ENCODE measurements at regions not wholly inside any gene's neighbourhood (a gene's known extent, or its start where the extent isn't known, plus 50 kb on each side); places are given as distances from the start of the nearest gene placed in this dataset.
A peak's percentile ranks its signal among the peaks of the same experiment; 100 is the strongest.

DNA sequence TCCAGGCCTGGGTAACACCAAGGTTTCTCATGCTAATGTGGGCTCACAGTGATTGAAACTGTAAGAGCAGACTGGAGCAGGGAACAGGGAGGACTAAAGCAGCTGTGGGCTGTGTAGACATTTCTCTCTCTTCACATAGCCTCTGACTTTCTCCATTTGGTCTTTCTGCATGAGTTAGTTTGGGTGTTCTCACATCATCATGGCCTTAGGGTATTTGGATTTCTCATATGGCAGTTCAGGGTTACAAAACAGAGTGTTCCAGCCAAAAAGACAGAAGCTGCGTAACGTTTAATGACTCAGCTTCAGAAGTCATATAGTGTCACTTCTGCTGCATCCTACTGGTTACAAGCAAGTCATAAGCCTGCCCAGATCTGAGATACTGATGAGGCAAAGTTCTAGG, 52.0 kb upstream of the OSBPL8 start:
- no peak for DNase-seq

DNA sequence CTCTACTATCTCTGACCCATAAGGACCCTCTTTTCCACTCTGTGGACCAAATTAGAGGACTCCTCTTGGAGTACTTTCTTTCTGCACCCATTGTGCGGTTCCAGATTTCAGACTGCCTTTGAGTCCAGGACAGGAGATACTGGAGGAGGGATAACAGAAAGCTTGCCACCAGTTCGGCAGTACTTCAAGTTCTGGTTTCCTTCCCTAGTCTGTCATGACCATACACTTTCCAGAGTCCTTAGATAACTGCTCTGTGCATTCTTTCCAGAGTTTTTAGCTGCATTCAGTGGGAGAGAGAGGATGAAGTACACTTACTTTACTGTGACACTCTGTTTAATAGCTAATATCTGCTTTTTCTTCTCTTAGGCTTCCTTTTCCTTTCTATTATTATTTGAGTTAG, 54.8 kb upstream of the OSBPL8 start:
- no peak for DNase-seq

DNA sequence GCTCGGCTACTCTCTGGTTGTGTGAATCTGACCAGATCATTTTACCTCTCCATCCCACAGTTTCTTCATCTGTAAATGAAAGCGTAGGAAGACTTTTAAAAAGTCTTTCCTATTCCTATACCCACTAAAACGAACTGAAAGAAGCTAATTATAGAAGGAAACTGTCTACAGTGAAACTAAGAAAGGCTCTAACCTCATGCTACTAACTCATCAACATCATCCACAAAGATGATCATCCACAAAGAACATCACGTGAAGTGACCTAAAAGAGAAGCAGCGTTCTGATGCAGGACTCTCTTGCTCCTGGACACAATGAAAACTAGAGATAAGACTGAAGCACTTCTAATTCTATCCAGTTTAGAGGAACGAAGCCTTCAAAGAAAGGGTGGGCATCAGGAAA, 58.5 kb upstream of the OSBPL8 start:
- no peak for DNase-seq

DNA sequence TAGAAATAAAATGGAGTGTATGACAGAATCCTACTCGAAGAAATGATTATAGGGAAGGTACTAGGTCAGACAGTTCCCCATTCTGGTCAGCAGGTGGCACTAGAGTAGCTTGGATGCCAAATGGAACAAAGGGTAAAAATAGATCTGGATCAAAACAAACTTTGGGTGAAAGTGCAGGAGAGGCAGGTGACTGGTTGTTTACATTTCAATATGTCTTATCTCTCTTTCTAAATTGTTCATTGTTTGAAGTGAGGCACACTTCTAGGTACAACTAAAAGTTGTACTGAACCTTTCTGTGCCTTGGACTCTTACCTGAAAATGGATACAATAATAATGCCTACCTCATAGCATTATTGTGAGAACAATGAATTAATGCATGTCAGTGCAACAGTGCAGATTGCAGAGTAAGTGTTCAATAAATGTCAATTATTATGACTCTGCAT, 62.0 kb upstream of the OSBPL8 start:
- DNase-seq: peak; percentile 40

DNA sequence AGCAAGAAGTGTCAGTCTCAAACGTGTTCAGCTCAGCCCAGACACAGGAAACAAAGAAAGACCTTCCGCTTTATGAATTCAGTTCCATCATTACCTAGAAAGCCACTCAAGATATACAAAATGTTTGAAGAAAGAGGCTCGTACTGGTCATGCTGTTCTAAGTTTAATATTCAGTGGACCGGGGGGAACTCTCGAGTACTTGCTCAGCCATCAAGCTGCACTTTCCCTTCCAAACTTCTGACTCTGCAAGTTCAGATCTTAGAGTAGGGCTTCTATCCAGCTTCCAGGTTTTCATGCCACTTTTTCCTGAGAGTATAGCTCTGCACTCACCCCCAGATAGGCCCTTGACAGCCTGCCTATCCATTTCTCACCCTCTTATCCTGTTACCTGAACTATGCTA, 62.8 kb upstream of the OSBPL8 start:
- DNase-seq: no peak

DNA sequence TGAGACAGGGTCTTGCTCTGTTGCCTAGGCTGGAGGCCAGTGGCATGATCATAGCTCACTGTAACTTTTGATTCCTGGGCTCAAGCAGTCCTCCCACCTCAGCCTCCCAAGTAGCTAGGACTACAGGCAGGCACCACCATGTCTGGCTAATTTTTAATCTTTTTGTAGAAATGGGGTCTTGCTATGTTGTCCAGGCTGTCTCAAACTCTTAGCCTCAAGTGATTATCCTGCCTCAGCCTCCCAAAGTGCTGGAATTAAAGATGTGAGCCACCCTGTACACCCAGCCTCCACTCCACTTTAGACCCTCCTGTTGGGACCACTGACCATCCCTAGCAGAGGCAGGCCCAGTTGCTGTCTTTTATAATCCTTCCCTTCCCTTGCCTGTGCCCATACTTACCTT, 63.3 kb upstream of the OSBPL8 start:
- no peak for DNase-seq

DNA sequence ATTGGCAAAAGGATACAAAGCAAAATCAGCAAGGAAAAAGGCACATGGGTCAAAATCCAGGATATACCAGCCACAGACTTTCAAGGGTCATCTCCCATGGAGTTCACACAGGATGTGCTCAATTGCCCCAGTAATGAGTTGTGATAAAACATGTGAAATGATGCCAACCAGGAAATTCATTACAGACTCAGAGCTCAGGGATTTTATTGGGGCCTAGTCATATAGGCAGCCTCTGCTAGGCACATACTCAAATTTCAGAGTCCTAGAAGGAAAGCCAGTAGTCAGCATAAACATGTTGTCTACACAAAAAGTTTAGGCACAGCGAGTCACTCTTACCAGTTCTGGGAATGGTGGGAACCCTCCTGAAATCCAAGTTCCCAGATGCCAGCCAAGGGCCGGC, 64.4 kb upstream of the OSBPL8 start:
- DNase-seq: no peak

DNA sequence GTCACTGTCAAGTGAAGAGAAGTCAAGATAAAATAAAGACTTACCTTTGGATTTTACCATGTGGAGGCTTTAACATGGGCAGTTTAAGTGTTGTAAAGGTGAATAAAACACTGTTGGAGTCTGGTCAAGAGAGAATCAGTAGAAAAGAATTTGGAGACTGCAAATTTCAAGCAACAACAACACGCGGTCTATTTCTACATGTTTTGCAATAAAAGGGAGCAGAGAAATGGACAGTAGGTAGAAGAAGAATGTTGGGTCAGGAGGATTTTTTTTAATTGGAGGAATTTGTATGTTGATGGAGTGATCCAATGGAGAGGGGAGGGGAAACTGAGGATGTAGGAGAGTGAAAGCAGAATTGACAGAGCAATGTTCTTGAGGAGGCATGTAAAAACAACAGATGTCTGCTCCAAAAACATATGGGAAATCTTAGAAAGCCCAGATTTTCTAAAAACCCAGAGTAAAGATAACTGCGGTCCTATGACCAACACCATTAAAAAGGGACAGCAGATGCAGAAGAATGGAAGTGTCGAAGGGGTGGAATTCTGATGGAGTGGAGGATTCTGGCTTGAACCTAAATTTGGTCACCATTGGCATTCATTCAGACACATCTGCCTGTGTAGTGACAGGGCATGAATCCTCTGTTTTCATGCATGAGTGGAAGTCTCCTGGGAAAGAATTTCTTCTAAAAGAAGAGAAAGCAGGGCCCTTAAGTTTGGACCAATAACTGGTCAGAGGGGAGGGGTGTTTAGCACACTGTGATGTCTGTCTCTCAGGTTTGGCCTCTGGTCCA, 68.0 kb upstream of the OSBPL8 start:
- DNase-seq: no peak

DNA sequence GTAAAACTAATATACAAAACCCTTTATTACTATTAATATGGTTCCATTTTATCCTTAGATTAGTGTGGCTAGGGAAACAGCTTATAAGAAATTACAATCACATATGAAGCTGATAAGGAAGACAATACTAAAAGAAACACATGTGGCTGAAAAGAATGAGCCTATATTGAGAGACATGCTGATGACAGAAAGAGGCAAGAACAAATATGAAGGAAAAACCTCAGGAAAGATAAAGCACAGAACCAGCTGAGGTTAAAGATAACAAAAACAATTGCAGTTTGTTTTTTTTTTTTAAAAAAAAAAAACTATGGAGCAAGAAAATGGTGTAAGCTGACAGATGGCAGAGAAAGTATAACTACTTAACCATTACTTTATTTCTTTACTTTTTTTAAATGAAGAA, 69.2 kb upstream of the OSBPL8 start:
- no peak for DNase-seq

DNA sequence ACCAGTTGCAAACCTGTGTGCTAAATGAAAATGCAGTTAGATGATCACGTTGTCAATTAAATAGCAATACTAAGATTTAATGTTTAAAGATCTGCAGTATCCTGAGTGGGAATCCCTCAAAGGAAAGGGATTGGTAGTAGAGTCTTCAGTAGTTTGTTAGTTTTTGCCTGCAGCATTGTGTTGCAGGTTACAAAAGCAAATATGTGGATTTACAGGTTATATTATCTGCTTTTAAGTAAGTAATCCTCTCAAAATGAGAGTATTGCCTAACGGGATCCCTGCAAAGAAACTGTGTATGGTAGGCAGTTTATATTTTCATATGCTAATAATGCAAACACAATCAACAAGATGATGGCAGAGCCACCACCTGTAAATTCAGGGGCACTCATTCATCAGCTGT, 72.2 kb upstream of the OSBPL8 start:
- no peak for DNase-seq

DNA sequence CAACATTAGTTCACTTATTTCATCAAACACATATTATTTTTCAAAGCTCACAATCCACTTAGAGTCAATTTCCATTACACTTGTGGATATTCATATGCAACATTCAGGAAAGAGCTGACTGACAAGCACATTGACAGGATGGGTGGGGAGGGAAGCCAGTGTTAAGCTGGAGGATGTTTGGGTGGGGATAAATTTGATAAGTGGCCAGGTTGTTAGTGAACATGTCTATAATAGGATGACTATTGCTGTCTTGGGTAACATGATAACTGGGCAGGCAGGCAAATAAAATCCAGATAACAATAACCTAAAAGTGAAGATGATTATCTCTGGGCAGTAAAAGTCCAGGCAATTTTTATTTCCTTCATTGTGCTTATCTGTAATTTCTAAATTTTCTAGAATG, 73.8 kb upstream of the OSBPL8 start:
- no peak for DNase-seq

DNA sequence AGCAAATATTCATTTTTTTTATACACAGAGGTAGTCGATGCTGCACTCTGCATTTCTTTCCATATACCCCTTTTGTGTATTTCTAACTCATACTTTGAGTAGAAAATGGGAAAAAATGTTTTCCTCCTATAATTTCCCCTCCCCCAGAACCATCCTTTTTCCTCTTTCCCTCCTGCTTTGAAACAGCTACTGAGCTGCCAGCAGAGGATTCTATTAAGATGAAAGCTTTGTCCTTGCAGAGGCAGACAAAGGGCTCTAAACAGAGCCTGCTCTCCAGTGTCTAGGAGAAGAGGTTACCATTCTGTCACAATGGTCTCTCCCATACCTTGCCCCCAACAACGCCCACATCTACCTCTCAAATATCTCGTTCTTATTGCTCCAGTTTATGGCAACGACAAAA, 74.6 kb upstream of the OSBPL8 start:
- no peak for DNase-seq

DNA sequence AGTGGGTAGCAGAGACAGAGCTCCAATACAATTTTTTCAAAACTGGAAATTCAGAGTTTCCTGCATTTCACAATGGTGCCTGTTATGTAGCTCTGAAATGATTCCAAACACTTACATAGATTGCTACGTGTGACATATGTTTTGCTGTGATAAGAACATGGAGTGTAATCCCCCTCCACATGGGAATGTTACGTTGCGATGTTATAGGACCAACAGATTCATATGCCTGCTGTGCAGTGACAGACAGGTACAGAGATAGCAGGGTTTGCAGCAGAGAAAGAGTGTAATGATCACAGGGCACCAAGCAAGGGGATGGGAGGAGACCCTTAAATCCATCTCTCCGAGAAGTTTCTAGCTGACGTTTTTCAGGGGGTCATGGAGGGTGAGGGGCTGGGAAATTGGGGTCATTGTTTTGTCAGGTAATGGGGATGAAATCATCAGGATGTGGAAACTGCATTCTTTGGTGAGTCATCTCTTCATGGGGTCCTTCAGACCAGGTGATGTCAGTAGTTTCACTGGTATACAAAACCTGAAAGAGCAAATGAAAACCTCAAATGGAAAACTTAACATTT, 76.6 kb upstream of the OSBPL8 start:
- no peak for DNase-seq

DNA sequence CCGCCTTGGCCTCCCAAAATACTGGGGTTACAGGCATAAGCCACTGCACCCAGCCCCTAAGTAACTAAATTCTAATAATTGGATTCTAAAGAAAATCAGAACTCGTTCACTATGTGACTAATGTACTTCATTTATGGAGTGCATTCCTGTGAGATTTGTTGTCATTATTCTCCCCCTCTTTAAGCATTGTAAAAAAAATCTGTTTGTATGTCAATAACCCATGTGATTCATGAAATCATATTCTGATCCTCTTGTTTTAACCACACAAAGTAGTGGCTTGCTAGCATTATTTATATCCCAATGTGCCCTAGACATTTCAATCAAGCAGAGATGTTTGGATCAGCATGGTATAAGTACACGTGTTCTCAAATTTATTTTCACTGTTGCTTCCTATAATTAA, 78.2 kb upstream of the OSBPL8 start:
- no peak for DNase-seq

DNA sequence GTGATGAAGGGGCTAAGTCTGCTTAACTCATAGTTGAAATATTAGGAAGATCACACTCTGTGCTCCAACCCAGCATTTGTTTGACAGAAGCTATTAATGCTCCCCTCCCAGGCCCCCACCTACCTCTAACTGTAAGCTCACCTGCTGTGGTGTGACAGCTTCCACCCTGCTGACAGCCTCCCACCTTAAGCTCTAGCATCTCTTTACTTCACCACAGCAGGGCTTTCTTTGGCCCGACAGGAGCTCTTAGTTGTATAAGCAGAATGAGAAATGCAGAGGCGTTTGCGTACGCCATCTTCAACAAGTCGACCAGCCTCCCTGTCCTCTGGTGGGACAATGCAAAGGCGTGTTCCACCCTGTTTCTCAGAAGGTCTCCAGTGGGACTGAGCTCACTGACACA, 80.1 kb upstream of the OSBPL8 start:
- DNase-seq: no peak

DNA sequence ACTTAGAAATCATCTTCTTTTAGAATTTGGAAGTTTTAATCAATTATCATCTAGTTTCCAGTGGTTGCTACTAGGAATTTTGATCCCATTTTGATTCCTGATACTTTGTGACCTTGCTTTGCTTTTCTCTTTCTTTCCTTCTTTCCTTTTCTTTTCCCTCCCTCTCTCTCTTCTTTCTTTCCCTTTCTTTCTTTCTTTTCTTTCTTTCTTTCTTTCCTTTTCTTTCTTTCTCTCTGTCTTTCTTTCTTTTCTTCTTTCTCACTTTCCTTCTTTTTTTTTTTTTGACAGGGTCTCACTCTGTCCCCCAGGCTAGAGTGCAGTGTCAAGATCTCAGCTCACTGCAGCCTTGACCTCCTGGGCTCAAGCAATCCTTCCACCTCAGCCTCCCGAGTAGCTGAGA, 81.5 kb upstream of the OSBPL8 start:
- no peak for DNase-seq

DNA sequence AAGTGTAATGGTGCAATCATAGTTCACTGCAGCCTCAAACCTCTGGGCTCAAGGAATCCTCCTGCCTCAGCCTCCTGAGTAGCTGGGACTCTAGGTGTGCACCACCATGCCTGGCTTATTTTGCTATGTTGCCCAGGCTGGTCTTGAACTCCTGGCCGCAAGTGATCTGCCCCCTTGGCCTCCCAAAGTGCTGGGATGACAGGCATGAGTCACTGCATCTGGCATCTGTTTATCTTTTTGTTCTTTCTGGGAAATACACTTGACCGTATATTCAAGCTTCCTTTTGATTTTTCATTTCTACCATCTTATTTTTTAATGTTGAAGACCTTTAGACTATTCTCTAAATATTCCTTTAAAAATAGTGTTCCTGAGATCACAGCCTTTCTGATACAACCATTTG, 82.4 kb upstream of the OSBPL8 start:
- DNase-seq: no peak

DNA sequence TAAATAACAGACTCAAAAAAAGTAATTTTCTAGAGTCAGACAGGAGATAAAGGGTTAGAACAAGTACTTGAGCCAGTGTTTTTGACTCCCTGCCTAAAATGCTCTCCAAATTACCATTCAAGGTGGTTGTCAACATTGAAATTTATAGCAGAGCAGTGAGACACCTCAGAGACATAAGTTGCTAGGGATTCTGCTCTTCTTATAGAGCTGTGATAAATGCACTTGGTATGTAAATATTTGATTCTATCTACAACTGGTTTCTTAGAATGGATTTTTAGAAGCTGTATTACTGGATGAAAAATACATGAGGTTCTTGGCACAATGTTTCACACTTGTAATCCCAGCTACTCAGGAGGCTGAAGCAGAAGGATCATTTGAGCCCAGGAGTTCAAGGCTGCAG, 83.9 kb upstream of the OSBPL8 start:
- DNase-seq: no peak

DNA sequence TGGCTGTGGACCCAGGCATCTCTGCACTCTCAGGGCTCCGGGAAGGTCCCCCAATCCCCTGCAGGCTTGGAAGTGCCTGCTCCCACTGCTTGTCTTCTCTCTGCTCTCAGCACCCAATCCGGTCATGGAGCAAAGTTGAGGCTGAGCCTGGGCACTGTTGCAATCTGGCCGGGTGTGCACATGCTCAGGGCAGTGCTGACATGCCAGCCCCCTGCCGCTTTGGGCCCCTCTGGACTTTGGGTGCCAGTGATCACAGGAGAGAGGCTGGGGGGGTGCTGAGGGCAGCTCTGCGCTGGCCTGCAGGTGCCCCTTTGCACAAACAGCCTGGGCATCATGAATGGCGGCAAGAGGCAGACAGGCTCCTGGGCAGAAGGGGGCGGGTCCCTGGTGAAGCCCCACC, 85.4 kb upstream of the OSBPL8 start:
- DNase-seq: no peak

DNA sequence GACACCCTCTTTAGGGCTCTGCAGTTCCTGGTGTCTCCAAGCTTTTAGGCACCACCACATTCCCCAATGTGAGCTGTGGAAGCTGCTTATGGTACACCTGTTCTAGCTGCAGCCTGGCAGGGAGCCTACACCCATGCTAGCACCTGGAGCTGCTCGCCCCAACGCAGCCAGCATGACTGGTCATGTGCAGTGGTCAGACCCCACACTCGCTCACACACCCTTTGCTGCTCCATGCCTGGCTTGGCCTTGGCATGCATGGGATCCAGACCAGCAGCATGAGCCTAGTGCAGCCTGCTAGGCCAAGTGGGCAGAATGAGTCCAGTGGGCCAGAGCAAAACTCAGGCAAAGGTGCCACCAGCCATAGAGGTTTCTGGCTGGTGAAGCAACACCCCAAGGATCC, 86.4 kb upstream of the OSBPL8 start:
- DNase-seq: no peak

DNA sequence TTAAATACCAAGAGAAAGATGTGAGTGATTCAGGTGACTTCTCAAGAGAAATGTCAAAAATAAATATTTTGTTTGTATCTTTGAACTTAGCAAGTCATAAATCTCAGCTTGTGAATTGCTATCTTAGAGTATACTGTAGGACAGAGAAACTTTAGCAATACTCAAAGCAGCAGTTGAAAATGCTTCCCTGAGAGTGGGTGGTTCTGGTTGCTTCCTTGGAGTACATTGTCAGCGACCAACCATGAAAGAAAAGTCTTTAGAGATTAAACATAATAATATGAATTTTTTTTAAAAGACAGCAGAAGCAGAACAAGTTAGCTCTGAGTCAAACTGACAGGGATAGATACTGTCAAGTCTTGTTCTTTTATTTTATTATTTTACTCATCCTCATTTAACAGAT, 86.8 kb upstream of the OSBPL8 start:
- no peak for DNase-seq

DNA sequence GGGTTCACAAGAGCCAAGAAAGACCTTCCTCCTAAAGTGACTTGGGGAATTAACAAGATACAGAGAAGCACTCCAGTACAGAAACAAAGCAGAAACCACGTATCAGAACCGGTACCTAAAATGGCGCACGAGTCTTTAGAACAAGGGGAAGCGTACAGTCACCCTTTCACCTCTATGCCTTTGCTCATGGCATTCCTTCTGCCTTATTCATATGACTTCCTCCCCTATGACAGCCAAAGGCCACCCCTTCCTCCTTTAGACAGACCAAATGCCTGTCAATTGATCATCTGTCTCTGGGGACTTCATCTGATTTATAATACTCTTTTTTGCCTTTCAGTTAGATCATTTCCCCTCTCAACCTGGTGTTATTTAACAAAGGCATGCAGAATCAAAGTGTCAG, 89.5 kb upstream of the OSBPL8 start:
- DNase-seq: no peak

DNA sequence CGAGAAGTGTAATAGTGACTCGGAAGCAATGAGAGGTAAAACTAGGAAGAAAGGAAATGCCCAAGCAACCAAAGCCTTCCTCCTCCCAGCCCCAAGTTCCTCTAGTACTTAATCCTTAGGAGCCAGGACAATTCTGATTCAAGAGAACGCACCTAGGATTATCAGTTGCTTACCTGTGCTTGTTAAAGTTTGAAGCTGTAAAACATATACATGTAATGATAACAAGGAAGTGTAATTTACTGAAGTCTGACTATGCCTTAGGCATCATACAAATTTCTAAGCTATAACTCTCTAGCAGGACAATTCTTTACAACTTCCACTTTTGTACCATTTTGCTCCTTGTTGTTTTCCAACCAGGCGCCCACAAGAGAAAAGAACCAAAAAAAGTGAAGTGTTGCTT, 92.8 kb upstream of the OSBPL8 start:
- no peak for DNase-seq

DNA sequence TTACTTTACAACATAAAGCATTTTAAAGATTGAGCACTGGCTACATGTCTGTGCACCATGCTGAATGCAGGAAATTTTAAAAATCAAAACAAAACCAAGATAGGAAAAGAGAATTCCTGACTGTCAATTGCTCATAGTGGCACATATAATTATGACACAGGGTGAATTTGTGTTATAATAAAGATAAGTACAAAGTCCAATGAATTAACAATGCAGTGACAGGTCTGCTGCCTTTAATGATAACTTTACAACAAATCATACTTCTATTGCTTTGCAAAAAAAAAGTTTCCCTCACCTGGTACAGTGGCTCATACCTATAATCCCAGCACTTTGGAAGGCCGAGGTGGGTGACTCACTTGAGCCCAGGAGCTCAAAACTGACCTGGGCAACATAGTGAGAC, 93.8 kb upstream of the OSBPL8 start:
- no peak for DNase-seq

DNA sequence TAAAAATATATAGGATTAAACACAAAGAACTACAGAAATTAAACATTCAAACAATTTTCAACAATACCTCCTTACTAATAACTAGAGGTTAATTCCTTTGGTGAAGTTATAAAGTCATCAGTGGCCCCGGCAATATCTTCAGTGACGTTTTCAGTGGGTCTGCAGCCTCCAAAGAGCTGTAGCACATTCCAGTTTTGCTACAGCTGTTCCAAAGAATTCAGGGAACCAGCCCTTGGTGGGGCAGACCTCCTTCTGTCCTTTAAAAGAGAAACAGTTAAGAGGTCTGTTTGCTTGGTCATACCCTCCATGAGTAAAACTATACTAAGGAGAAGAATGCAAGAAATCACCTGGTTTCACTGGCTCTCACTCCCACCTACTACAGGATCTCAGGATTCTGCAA, 99.2 kb upstream of the ZDHHC17 start:
- no peak for DNase-seq
